ENCODE measurements at regions not wholly inside any gene's neighbourhood (a gene's known extent, or its start where the extent isn't known, plus 50 kb on each side); places are given as distances from the start of the nearest gene placed in this dataset.

DNA sequence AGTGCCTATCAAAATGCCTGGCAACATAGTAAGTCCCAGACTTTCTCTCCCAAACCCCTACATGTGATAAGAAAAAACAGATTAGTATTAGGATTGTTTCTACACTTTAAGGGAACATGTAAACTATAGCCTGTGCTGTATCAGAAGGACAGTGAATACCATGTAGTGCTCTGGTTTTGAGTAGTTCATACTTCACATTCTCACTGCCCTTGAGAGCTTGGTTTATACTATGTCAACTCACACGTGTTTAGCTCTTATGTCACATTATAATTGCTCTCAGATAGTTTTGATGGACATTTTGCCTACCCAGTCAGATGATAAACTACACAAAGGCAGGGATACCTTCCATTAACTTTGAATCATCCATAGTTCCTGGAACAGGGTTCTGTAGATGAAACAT lies 58.0 kb upstream of the PGRMC2 start:
- H3K36me3 ChIP-seq (ENCODE audit: control insufficient read depth in 2 of 2, insufficient read depth in 2 of 2, low read length in 1 of 2) = no peaks in the 10 kb centered on the region
- no peaks in the 10 kb centered on the region for H3K9me3 ChIP-seq (ENCODE audit: control insufficient read depth in 2 of 2, insufficient read depth in 1 of 2, low read depth in 1 of 2, low read length in 1 of 2)
- no peak overlapping the region for H3K27ac ChIP-seq (ENCODE audit: low read depth in 2 of 2, low read length in 1 of 2)
- no peaks in the 10 kb centered on the region for H3K27me3 ChIP-seq (ENCODE audit: control insufficient read depth in 1 of 2, insufficient read depth in 2 of 2, low read length in 2 of 2)
- 50 to 61% methylated on average over 1 of the region's 1 CpG for WGBS, 2 donors
- no peaks in the 10 kb centered on the region for H3K4me1 ChIP-seq (ENCODE audit: control insufficient read depth in 2 of 2, insufficient read depth in 2 of 2, low read length in 1 of 2)
- H3K4me3 ChIP-seq (ENCODE audit: low read depth in 1 of 2, low read length in 2 of 2) = no peak overlapping the region

DNA sequence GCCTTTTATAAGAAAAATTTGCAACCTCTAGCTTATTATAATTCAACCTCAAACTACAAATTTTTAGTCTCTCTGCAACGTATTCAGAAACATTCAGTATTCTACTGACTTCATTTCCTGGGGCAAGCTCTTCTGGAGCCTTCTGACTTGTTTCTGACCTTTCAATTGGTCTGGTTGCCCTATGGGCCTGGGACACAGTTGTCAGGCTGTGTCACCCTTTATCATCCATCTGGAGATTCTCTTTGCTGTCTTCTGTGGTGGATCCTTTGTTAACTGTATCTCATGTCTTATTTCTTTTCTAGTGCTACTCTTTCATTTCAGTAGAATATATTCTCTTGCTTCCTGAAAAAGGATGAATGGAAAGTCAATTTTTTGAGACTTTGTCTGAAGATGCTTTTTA lies 55.1 kb upstream of the PGRMC2 start:
- no peak overlapping the region for H3K27ac ChIP-seq (ENCODE audit: low read depth in 2 of 2, low read length in 1 of 2)
- H3K4me3 ChIP-seq (ENCODE audit: low read depth in 1 of 2, low read length in 2 of 2) = no peak overlapping the region
- no peaks in the 10 kb centered on the region for H3K4me1 ChIP-seq (ENCODE audit: control insufficient read depth in 2 of 2, insufficient read depth in 2 of 2, low read length in 1 of 2)
- WGBS, 2 donors = 79 to 82% methylated on average over 1 of the region's 1 CpG
- no peaks in the 10 kb centered on the region for H3K36me3 ChIP-seq (ENCODE audit: control insufficient read depth in 2 of 2, insufficient read depth in 2 of 2, low read length in 1 of 2)
- no peaks in the 10 kb centered on the region for H3K9me3 ChIP-seq (ENCODE audit: control insufficient read depth in 2 of 2, insufficient read depth in 1 of 2, low read depth in 1 of 2, low read length in 1 of 2)
- H3K27me3 ChIP-seq (ENCODE audit: control insufficient read depth in 1 of 2, insufficient read depth in 2 of 2, low read length in 2 of 2) = no peaks in the 10 kb centered on the region

DNA sequence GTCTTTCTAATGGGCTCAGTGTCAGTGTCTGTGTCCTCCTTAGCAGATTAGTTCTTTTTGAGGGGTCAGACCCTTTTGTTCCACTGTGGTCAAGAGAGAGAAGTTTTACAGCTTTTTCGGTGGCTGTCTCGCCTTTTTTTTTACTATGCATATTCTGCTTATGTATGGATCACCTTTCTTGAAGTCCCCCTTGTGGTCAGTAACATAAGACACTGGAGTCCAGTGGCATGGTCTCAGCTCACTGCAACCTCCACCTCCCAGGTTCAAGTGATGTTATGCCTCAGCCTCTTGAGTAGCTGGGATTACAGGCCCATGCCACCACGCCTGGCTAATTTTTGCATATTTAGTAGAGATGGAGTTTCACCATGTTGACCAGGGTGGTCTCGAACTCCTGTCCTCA lies 54.0 kb upstream of the PGRMC2 start:
- Histone ChIP-seq H3K36me3 (ENCODE audit: control insufficient read depth in 2 of 2, insufficient read depth in 2 of 2, low read length in 1 of 2) (no peaks in the 10 kb centered on the region), H3K4me3 (ENCODE audit: low read depth in 1 of 2, low read length in 2 of 2) (no peak overlapping the region), H3K4me1 (ENCODE audit: control insufficient read depth in 2 of 2, insufficient read depth in 2 of 2, low read length in 1 of 2) (no peaks in the 10 kb centered on the region), H3K27ac (ENCODE audit: low read depth in 2 of 2, low read length in 1 of 2) (no peak overlapping the region), H3K9me3 (ENCODE audit: control insufficient read depth in 2 of 2, insufficient read depth in 1 of 2, low read depth in 1 of 2, low read length in 1 of 2) (no peaks in the 10 kb centered on the region), H3K27me3 (ENCODE audit: control insufficient read depth in 1 of 2, insufficient read depth in 2 of 2, low read length in 2 of 2) (no peaks in the 10 kb centered on the region)
- 95 to 99% methylated on average over 4 of the region's 4 CpGs for WGBS, 2 donors

DNA sequence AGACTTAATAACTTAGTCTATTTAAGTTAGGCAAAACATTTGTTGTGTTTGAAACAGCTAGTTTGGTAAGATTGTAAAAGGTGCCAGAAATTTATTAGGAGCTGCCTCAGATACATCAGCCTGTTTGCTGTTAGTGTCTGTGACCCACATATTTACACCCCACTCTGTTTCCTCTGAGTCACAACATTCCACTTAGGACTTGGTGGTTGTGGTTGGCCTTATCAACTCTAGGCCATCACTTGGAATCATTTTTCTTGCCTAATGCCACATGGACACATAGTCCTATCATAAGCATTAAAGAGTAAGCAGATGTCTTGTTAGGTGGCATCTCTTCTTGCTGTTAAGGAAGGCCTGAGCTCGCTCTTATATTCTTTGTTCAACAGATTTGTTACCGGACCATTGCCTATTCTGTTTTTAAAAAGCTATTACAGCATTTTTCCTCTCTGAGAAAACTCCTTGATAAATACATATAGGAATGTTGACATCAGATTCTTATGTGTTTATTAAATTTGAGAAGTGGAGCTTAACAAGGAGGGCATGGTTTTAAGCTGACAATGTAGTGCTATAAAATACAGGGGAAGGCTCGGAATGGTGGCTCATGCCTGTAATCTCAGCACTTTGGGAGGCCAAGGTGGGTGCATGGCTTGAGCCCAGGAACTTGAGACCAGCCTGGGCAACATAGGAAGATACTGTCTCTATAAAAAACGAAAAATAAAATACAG lies 51.2 kb upstream of the PGRMC2 start:
- Histone ChIP-seq H3K9me3 (ENCODE audit: control insufficient read depth in 2 of 2, insufficient read depth in 1 of 2, low read depth in 1 of 2, low read length in 1 of 2) (no peaks in the 10 kb centered on the region), H3K4me3 (ENCODE audit: low read depth in 1 of 2, low read length in 2 of 2) (no peak overlapping the region), H3K36me3 (ENCODE audit: control insufficient read depth in 2 of 2, insufficient read depth in 2 of 2, low read length in 1 of 2) (no peaks in the 10 kb centered on the region), H3K4me1 (ENCODE audit: control insufficient read depth in 2 of 2, insufficient read depth in 2 of 2, low read length in 1 of 2) (no peaks in the 10 kb centered on the region), H3K27me3 (ENCODE audit: control insufficient read depth in 1 of 2, insufficient read depth in 2 of 2, low read length in 2 of 2) (no peaks in the 10 kb centered on the region), H3K27ac (ENCODE audit: low read depth in 2 of 2, low read length in 1 of 2) (no peak overlapping the region)
- WGBS, 2 donors = 91 to 93% methylated on average over 4 of the region's 4 CpGs

DNA sequence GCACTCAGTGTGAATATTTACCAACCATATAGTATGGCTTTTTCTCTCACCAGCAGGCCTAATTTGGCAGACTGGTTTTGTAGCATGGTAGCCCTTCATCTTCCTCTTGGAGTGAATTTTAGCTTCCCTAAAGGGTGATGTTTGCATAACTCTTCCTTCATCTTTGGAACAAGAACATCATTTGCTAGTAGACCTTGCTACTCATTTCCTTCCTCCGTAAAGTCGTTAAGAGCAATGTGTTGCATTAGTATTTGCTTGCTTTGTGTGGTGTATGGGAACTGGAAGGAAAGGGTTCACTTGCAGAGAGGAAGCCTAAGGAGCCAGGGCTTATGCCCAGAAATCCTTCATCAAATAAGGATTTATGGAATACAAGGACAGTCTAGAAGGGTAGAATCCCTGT lies 50.2 kb upstream of the PGRMC2 start:
- no peak overlapping the region for H3K27ac ChIP-seq (ENCODE audit: low read depth in 2 of 2, low read length in 1 of 2)
- WGBS, 2 donors = 86 to 93% methylated on average over 2 of the region's 2 CpGs
- no peaks in the 10 kb centered on the region for H3K36me3 ChIP-seq (ENCODE audit: control insufficient read depth in 2 of 2, insufficient read depth in 2 of 2, low read length in 1 of 2)
- no peaks in the 10 kb centered on the region for H3K4me1 ChIP-seq (ENCODE audit: control insufficient read depth in 2 of 2, insufficient read depth in 2 of 2, low read length in 1 of 2)
- no peaks in the 10 kb centered on the region for H3K9me3 ChIP-seq (ENCODE audit: control insufficient read depth in 2 of 2, insufficient read depth in 1 of 2, low read depth in 1 of 2, low read length in 1 of 2)
- no peaks in the 10 kb centered on the region for H3K27me3 ChIP-seq (ENCODE audit: control insufficient read depth in 1 of 2, insufficient read depth in 2 of 2, low read length in 2 of 2)
- no peak overlapping the region for H3K4me3 ChIP-seq (ENCODE audit: low read depth in 1 of 2, low read length in 2 of 2)

Data from esophagus (tissue), 2 donors.